ENCODE measurements at regions not wholly inside any gene's neighbourhood (a gene's known extent, or its start where the extent isn't known, plus 50 kb on each side); places are given as distances from the start of the nearest gene placed in this dataset.

GRCh38 chr5:167699432-167699831 lies 592.0 kb upstream of the WWC1 start:
- DNase-seq (ENCODE audit: low spot score): no peak
- Histone ChIP-seq H3K4me1 (no peaks in the 10 kb centered on the region), H3K27ac (no peak overlapping the region), H3K36me3 (no peaks in the 10 kb centered on the region), H3K4me3 (no peak overlapping the region), H3K27me3 (no peaks in the 10 kb centered on the region), H3K9me3 (no peaks in the 10 kb centered on the region)
- TF ChIP-seq, protein P1, sequence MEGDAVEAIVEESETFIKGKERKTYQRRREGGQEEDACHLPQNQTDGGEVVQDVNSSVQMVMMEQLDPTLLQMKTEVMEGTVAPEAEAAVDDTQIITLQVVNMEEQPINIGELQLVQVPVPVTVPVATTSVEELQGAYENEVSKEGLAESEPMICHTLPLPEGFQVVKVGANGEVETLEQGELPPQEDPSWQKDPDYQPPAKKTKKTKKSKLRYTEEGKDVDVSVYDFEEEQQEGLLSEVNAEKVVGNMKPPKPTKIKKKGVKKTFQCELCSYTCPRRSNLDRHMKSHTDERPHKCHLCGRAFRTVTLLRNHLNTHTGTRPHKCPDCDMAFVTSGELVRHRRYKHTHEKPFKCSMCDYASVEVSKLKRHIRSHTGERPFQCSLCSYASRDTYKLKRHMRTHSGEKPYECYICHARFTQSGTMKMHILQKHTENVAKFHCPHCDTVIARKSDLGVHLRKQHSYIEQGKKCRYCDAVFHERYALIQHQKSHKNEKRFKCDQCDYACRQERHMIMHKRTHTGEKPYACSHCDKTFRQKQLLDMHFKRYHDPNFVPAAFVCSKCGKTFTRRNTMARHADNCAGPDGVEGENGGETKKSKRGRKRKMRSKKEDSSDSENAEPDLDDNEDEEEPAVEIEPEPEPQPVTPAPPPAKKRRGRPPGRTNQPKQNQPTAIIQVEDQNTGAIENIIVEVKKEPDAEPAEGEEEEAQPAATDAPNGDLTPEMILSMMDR (IDR thresholded peaks at IDR 0.05): no peak

- H3K27ac ChIP-seq: no peak overlapping the region
- no peaks in the 10 kb centered on the region for H3K9me3 ChIP-seq
- no peak for DNase-seq (ENCODE audit: low spot score)
- no peak overlapping the region for H3K4me3 ChIP-seq
- no peaks in the 10 kb centered on the region for H3K36me3 ChIP-seq
- H3K4me1 ChIP-seq: no peaks in the 10 kb centered on the region
- TF ChIP-seq, protein P1 (IDR thresholded peaks at IDR 0.05): no peak
- no peaks in the 10 kb centered on the region for H3K27me3 ChIP-seq
These were observed 590.4 kb upstream of the WWC1 start for GRCh38 chr5:167701051-167701450.

GRCh38 chr5:167702014-167702413 lies 589.4 kb upstream of the WWC1 start:
- H3K27me3 ChIP-seq: no peaks in the 10 kb centered on the region
- no peaks in the 10 kb centered on the region for H3K9me3 ChIP-seq
- DNase-seq (ENCODE audit: low spot score): no peak
- H3K4me3 ChIP-seq: no peak overlapping the region
- TF ChIP-seq, protein P1 (IDR thresholded peaks at IDR 0.05): no peak
- H3K4me1 ChIP-seq: no peaks in the 10 kb centered on the region
- H3K27ac ChIP-seq: no peak overlapping the region
- H3K36me3 ChIP-seq: no peaks in the 10 kb centered on the region

DNA sequence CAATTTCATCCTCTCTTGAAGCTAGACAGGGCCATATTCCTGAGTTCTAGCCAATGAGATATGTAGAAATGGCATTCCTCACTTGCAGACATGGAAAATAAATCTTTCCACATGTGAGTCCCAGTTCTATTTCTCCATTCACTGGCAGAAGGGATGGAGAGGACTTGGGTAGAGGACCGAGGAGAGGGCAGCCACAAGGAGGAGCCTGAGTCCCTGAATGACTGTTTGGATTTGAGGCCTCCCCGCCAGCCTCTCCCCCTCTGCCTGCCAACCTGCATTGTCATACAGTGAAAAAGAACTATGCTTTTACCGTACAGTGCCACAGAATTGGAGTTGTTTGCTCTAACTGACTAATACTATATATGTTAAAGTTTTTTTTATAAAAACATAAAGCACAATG lies 583.0 kb upstream of the WWC1 start:
- Histone ChIP-seq H3K27me3 (no peaks in the 10 kb centered on the region), H3K4me3 (no peak overlapping the region), H3K36me3 (no peaks in the 10 kb centered on the region), H3K27ac (no peak overlapping the region), H3K9me3 (no peaks in the 10 kb centered on the region), H3K4me1 (no peaks in the 10 kb centered on the region)
- DNase-seq (ENCODE audit: low spot score): no peak
- TF ChIP-seq, protein P1 (IDR thresholded peaks at IDR 0.05): no peak

- no peaks in the 10 kb centered on the region for H3K36me3 ChIP-seq
- H3K27me3 ChIP-seq: no peaks in the 10 kb centered on the region
- TF ChIP-seq, protein P1 (IDR thresholded peaks at IDR 0.05): no peak
- no peak overlapping the region for H3K27ac ChIP-seq
- DNase-seq (ENCODE audit: low spot score): no peak
- H3K4me3 ChIP-seq: no peak overlapping the region
- H3K4me1 ChIP-seq: no peaks in the 10 kb centered on the region
- H3K9me3 ChIP-seq: no peaks in the 10 kb centered on the region
These were observed 581.8 kb upstream of the WWC1 start for GRCh38 chr5:167709625-167710024.

- no peaks in the 10 kb centered on the region for H3K9me3 ChIP-seq
- no peaks in the 10 kb centered on the region for H3K36me3 ChIP-seq
- TF ChIP-seq, protein P1 (IDR thresholded peaks at IDR 0.05): no peak
- DNase-seq (ENCODE audit: low spot score): no peak
- no peak overlapping the region for H3K27ac ChIP-seq
- H3K27me3 ChIP-seq: no peaks in the 10 kb centered on the region
- no peaks in the 10 kb centered on the region for H3K4me1 ChIP-seq
- no peak overlapping the region for H3K4me3 ChIP-seq
These were observed 580.9 kb upstream of the WWC1 start for GRCh38 chr5:167710444-167711073.
